ENCODE measurements at regions not wholly inside any gene's neighbourhood (a gene's known extent, or its start where the extent isn't known, plus 50 kb on each side); places are given as distances from the start of the nearest gene placed in this dataset.

DNA sequence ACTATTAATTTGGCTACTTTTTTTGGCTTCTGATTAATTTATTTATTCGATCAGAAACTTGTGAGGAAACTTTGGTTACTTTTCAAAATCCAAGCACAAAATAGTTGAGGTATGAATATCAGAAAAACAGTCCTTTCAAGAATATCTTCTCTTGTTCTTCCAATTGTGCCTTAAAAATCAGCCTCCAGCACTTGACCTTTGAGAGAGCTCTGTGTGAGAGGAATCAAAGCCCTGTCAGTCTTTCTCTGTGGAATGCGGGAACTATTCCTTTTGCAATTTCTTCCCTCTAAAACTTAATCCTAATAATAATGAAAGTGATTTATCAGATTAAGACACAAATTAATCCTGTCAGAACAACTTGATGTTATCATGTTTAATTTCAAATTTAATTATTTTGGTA lies 185.9 kb downstream of the ABHD5 start:
- no peak for TF ChIP-seq EZH2 (IDR thresholded peaks at IDR 0.05; ENCODE audit: insufficient read depth, poor library complexity, severe bottlenecking)
- no peak for TF ChIP-seq EZH2phosphoT487 (IDR thresholded peaks at IDR 0.05; ENCODE audit: insufficient read depth, low read depth)

Data from GM23248 (cell line).